HG02571 (cell line): ENCODE measurements at regions not wholly inside any gene's neighbourhood (a gene's known extent, or its start where the extent isn't known, plus 50 kb on each side); places are given as distances from the start of the nearest gene placed in this dataset.
"Not testable (repeated sequence)": the region's sequence is repeated elsewhere in the genome, so short reads cannot be mapped to it uniquely, and the experiment has no call there.

Experiments
- ATAC-seq: cut with Tn5 transposase; IDR thresholded peaks from one replicate; pipeline ENCODE4 v1.9.1; 2021; ENCODE audit warnings: mild to moderate bottlenecking, moderate library complexity; ENCODE audit not compliant: unreplicated experiment

DNA sequence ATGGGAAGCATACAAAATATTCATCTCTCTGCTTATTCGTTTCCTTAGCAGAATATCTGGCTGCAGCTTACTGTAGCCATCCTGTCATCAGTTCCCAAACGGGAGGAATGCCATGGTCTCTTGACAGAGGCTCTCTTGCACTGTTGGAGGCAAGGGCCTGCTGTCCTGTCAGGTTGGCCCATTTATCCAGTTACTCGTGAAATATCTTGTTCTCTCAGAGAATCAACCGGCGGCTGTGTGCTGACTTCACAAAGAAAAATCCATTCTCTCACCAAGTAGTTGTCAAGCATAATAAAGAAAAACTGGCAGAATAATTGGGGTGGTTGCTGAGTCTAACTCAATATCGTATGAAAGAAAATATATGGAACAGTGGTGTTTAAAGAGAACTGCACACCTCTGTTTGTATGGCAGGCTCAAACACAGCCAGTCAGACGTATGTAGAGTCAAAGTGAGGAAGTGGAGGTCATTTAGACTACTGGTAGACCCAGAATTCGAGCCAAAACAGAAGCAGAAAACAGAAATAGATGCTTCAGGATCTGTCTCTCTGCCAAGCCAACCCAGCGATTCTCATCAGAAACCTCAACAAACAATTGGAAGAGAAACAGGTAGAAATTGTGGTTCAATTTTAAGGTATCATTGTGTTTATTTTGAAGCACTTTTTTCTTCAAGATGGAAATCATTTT lies 349.2 kb upstream of the PRKCQ start:
- no peak for ATAC-seq

DNA sequence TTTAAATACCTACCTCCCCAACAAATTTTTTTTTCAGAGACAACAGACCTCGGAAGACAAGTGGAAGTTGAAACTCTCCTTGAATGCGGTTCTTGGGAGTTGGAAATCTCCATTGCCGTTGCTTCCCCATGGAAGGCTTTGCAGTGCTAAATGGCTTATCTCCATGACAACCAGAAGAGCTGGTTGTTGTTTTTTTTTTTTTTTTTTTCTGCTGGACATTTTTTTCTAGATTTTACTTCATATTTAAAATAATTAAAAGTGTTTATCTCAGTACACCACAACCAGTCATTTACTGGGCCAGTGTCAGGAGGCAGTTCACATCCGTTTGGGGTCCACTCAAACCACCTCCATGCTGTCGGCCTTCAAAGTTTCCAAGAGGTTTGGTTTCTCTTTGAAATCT lies 348.5 kb upstream of the PRKCQ start:
- no peak for ATAC-seq

DNA sequence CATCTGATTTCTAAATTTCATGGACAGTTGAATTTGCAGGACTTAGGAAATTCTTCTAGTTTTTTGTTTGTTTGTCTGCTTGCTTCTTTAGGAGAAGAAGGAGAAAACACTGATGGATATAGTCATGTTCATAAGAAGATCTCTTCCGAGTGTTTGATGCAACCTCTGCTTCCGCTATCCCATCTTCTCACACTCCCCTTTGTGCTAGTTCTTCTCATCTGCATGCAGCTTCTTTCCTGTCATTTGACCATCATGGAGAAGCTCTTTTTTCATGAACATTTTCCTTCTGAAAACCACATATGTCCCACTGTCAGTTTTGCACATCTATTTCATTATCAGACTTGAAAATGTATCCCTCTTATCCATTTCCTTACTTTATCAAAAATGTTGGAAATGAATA lies 346.9 kb upstream of the PRKCQ start:
- no peak for ATAC-seq

DNA sequence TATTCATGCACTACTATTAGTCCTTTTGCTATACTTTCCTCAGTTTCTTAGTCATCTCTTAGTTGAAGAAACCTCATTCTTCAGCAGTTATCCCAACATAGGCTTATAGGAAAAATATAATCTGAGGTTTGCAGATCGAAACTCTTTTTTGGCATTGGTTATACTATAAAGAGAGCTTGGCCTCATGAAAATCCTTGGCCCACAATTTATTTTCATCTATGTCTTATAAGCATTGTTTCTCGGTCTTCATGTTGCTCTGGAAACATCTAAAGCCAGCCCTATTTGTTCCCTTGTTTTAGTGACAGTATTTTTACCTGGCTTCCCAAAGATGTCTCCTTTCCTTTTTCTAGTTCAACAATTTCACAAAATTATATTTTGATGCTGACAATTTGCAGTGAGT lies 345.1 kb upstream of the PRKCQ start:
- ATAC-seq: no peak

DNA sequence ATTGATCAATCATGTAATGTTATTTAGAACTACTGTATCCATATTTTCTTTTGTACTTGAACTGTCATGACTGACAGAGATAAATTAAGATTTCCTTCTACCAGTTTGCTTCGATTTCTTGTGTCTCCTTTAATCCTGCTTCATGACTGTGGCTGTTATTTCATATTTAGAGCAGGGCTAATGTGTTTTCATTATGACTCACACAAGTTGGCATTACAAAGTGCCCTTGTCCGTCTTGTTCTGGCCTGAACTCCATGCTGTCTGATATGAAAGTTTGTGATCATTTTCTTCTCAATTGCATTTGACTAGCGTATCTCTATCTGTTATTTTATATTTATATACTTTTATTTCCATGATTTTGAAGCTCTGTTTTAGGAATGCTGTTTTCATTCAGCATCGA lies 344.1 kb upstream of the PRKCQ start:
- no peak for ATAC-seq

DNA sequence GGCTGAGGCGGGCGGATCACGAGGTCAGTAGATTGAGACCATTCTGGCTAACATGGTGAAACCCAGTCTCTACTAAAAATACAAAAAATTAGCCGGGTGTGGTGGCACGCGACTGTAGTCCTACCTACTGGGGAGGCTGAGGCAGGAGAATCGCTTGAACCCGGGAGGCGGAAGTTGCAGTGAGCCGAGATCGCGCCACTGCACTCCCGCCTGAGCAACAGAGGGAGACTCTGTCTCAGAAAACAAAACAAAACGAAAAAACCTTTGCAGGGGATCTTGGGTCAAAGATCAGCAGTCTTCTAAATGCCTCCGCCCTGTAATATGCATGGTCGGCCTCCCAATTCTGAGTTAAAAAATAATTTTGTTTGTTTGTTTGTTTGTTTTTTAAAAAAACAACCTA lies 340.9 kb upstream of the PRKCQ start:
- not testable (repeated sequence) for ATAC-seq

DNA sequence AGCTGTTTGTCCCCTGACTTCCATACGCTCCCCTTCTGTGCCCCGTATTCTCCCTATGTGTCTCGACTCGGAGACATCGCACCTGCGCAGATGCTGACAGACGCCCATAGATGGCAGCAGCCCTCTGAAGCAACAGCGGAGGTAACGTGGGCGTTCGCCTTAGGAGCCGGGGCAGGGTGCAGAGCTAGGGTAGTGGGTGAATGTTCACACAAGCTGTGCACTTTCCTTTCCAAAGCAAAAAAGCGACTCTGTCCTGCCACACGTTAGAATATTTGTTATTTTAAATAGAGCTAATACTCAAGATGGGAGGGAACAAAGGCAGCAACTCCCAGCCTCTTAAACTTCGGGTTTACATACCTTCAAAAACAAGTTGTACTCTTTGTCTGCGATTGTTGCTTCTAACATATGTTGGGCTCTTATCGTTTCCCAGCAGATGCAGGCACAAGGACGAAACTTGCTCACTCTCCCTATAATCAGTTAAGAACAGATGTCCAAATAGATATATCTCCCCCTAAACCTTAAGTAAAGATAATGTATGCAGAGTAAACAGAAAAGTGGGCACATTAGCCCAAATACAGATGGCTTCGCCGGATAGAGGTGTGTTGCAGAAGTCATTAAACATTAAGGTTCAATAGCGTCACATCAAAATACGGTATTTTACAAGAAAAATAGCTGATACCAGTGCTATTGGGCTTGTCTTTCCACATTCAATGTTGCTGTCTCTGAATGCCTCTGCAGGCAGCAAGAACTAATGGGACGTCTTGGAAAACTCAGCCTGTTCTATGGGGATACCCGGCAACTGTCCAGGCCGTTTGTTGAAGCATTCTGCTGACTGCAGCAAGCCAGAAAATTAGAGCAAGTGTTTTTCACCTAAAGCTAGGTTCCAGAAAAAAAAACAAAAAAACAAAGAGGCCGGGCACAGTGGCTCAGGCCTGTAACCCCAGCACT lies 340.3 kb upstream of the PRKCQ start:
- peak; percentile 98 for ATAC-seq

DNA sequence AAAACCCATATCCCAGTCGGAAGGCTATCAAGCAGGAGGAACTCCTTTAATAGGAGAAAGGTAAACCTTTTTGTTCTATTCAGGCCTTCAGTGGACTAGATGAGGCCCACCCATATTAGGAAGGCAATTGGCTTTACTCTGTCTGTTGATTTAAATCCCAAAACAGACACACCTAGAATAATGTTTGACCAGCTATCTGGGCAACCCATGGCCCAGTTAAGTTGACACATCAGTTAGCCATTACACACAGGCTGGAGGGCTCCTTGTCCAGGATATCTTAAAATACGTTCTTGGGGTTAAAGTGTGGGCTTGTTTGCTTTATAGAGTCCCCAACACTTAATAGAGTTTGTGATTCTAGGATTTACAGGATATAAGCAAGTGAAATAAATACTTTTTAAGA lies 339.0 kb upstream of the PRKCQ start:
- ATAC-seq: no peak

DNA sequence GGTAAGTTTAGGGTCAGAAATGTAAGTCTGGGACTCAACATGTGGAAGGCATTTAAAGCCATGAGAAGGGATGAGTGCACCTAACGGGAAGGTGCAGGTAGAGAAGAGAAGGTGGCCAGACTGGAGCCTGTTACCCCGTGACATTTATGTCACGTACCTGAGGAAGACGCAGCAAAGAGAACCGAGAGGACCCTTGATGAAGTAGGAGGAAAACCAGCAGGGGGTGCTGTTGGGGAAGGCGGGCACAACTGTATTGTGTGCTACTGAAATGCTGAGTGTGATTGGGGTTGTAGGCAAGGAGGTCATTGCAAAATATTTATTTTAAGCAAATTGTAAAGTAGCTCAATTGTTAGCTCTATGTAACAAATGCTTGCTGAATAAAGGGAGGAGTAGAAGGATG lies 338.2 kb upstream of the PRKCQ start:
- no peak for ATAC-seq

DNA sequence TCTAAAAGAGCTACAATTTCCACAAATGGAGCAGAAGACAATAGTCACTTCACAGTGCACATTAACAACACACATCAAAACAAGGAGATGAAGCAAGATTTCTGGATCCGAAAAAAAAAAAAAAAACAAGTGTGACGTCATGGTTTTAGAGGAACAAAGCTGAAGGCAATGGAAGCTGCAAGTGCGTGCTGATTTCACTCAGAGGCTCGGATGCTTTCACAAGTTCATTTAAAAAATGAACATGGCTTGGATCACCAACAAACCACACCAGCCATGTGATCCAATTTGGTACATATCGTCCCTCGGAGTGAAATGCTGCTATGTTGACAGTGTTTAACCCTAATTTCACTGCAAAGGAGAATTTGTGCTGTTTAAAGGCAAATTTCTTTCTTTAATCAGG lies 337.0 kb upstream of the PRKCQ start:
- no peak for ATAC-seq

DNA sequence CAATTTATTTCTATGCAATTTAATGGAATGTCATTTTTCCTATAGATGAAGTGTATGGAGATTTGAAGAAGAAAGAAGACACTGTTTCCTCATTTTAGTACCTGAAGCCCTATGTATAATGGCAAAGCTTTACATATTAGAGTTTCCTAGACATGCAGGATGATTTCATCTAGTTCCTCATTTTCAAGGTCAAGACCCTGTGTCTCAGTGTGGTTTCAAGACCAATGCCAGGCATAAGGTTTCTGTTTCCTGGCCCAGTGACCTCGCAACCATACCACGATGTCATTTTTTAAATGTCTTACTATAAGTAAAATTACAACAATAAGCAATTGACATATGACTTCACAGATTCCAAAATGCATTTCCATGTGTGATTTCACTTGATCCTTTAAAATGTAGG lies 336.5 kb upstream of the PRKCQ start:
- no peak for ATAC-seq

DNA sequence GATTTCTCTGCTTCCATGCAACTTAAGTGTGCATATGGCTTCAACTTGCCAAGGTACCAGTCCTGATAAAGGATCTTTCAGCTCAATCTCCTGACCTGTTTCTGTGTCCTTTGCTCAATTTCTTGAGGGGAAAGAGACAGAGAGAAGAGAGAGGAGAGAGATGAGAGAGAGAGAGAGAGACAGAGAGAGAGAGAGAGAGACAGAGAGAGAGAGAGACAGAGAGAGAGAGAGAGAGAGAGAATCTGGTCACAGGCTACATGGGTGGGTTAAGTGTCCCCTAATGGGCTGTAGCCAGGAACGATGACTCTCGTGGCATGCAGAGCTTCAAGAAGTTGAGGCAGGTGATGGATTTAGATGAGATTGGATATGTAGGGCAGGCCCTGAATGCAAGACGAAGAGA lies 335.2 kb upstream of the PRKCQ start:
- no peak for ATAC-seq

DNA sequence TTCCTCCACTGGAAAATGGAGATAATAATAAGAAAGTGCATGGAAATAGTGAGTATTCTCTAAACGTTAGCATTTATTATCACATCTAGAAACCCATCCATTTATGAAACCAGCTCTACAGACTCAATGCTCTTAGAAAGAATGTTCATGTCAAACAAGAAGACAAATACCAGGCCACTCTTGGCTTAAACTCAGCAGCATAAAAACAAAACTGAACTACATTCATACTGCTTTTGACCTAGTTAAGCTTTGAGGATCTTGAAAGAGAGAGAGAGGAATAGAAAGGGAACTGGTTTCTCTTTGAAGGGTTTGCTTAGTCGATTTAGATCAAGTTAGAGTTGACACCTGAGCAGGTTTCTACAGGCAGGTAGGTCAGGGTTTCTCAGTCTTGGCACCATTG lies 332.9 kb upstream of the PRKCQ start:
- no peak for ATAC-seq

DNA sequence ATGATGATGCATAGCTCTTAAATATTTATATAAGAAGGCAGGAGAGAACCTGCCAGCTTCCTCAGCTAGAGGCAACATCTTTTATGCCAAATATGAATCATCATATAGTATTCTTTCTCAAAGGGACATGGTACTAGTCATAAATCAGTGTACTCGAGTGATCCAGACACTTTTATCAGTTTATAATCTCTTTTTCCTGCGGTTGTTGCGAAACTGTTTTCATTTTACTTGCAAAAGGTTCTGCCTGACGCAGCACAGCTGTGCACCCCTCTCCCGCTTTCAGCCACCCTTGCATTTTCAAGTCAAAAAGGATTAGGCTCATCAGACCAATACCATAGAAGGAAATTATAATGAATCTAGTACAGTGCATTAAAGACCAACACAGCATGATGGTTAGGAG lies 332.3 kb upstream of the PRKCQ start:
- ATAC-seq: peak; percentile 60

DNA sequence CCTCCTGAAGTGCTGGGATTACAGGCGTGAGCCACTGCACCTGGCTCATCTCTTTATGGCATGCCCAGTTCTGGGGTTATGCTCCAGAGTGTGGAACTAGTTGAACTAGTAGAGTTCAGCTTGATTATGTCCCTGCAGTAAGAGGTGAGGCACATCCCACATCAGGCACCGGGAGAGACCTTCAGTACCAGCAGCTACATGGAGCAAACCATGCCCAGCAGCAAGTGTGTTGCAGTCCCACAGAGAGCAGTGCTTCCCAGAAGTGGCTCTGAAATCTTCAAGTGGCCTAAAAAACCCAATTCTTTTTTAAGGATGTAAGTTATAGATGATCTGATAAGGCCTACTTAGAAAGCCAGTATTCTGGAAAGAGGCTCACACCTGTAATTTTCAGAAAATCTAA lies 331.9 kb upstream of the PRKCQ start:
- ATAC-seq: no peak

DNA sequence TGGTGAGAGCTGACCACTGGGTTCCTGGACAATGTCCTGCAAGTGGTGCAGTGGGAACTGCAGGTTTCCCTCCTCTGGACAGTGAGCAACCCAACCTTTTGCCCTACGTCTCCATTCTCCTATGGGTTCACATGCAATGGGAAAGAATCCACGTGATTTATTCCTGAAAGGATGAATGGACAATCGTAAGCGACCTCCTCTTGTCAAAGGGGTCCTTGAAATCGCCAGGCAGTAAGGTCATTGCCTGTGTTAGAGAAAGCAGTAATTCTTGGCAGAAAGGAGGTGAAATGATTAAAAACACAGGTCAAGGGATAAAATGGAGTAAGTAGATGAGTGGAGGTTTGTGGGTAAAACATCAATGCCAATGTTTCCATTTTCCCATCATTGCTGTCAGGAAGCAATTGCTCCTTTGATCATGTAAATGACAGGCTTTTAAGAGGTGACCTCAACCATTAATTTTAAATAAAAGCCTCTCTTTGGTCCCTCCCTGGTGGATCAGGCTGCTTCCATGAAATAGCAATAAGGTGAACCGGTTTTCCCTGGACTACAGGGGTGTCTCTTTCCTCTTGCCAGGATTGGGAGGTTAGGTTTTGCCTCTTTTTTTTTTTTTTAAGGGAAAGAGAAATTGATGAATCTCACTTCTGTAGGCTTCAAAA lies 330.0 kb upstream of the PRKCQ start:
- no peak for ATAC-seq

DNA sequence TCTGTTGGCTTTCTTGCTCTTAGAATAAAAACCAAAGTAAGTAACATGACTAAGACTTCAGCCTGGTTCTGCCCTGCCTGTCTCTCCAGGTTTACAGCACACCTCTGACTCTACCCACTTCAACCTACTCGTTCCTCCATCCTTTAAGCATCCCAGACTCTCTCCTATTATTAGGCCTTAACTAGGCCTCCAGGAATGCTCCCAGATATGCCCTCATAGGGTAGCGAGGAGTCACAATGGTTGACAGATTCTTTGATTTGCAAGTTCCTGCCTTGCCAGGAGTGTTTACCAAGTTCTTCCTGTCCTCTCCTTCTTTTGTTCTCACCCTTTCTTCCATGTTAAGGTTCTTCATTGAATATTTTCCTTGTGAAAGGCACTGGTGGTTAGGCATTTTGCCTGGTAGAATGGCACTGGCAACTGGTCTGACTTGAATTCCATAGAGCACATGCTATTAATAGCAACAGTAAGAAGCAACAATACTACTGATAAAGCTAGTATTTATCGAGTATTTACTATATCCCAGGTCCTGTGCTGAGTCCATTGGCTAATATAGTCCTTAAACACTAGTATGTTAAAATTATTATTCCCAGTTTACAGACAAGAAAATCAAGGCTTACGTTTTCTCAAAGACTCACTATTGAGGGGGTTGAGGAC lies 327.9 kb upstream of the PRKCQ start:
- no peak for ATAC-seq

DNA sequence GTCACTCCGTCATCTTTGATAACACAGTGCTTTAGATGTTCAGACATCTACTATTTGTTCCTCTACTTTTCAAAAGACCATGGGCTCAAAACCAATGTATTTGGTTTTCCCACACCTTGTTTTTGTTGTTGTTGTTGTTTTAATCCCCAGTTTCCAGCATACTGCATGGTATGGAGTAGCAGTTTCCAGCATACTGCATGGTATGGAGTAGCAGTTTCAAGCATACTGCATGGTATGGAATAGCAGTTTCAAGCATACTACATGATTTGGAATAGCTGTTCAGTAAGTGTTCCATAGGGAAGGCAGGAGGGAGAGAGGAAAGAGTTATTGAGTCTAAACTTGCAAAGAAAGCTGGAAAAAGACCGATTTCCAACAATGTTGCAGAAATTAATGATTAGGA lies 314.3 kb upstream of the PRKCQ start:
- ATAC-seq: no peak

DNA sequence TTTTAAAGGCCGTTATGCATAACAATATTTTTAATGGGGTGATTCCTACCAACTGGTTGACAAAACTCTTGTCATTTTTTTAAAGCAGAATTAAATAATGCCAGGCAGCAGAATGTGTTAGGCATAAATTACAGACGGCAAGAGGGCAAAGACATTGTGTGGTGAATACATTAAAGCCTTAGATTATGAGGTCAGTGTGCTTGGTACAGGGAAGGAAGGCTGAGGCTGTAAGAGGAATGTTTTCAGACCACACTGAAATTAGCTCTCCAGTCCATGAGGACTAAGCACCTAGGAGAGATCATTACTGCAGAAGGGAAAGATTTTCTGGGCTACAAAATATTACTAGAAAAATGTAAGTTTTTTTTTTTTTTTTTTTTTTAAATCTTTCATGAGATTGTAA lies 312.8 kb upstream of the PRKCQ start:
- no peak for ATAC-seq

DNA sequence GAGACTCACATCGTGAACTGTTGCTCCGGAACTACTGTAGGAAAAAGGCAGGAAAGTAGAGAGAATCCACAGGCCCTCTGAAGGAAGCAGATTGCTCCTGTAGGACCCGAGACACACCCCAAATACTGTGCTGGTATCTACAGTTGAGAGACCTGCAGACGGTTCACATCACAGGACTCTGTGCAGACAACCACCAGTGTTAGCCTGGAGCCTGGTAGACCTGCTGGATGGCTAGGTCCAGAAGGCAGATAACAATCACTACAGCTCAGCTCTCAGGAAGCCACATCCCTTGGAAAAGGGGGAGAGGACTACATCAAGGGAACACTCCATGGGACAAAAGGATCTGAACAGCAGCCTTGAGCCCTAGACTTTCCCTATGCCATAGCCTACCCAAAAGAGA lies 311.8 kb upstream of the PRKCQ start:
- ATAC-seq: no peak

DNA sequence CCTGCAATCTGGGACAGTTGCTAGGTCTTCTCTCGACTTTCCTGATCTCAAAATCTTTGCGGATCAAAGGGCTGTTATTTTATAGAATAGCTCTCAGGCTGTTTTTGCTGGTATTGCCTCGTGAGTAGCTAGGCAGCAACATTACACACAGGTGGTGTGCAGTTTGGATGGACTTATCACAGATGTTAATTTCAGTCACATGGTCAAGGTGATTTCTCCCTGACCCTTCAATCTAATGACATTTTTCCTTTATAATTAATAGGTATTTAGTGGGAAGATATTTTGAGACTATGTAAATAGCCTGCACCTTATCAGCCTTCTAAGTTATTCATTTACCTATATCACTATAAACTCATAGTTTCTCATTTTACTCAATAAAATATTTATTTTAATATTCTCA lies 309.6 kb upstream of the PRKCQ start:
- ATAC-seq: no peak
